Vagina (tissue), 2 donors: ENCODE measurements at regions not wholly inside any gene's neighbourhood (a gene's known extent, or its start where the extent isn't known, plus 50 kb on each side); places are given as distances from the start of the nearest gene placed in this dataset.

Source experiments
- POLR2A ChIP-seq, 2 donors: fragments of 450-650 bp; IDR thresholded peaks; one replicate each; pipeline ENCODE4 v1.6.1; 2017; ENCODE audit warnings: antibody characterized with exemption in 2 of 2, mild to moderate bottlenecking in 2 of 2, moderate library complexity in 2 of 2
- POLR2AphosphoS5 ChIP-seq, 2 donors: sonication (generic); formaldehyde crosslinking; IDR thresholded peaks; one replicate each; pipeline ENCODE4 v1.9.0; 2017; ENCODE audit warnings: antibody characterized with exemption in 2 of 2, mild to moderate bottlenecking in 2 of 2, low read depth in 1 of 2; ENCODE audit not compliant: insufficient read depth in 1 of 2
- TF ChIP-seq, protein P1 (sequence below), 3 experiments: fragments of 450-650 bp in 2 of 3; fragments of 200-600 bp in 1 of 3; sonication (generic) in 1 of 3; IDR thresholded peaks; one replicate each; pipeline ENCODE4 v1.5.1; 2017 to 2019; ENCODE audit warnings: antibody characterized with exemption in 3 of 3, mild to moderate bottlenecking in 2 of 3, moderate library complexity in 2 of 3

GRCh38 chr4:12146339-12146738 lies 717.6 kb upstream of the HS3ST1 start:
- TF ChIP-seq, protein P1, sequence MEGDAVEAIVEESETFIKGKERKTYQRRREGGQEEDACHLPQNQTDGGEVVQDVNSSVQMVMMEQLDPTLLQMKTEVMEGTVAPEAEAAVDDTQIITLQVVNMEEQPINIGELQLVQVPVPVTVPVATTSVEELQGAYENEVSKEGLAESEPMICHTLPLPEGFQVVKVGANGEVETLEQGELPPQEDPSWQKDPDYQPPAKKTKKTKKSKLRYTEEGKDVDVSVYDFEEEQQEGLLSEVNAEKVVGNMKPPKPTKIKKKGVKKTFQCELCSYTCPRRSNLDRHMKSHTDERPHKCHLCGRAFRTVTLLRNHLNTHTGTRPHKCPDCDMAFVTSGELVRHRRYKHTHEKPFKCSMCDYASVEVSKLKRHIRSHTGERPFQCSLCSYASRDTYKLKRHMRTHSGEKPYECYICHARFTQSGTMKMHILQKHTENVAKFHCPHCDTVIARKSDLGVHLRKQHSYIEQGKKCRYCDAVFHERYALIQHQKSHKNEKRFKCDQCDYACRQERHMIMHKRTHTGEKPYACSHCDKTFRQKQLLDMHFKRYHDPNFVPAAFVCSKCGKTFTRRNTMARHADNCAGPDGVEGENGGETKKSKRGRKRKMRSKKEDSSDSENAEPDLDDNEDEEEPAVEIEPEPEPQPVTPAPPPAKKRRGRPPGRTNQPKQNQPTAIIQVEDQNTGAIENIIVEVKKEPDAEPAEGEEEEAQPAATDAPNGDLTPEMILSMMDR (IDR thresholded peaks at IDR 0.05) = no peak
- TF ChIP-seq POLR2A (IDR thresholded peaks at IDR 0.05) (no peak), POLR2AphosphoS5 (IDR thresholded peaks at IDR 0.05; ENCODE audit: insufficient read depth in 1 of 2, low read depth in 1 of 2) (no peak)
